Lung (tissue), 11 donors: ENCODE measurements at regions not wholly inside any gene's neighbourhood (a gene's known extent, or its start where the extent isn't known, plus 50 kb on each side); places are given as distances from the start of the nearest gene placed in this dataset.

Experiments used
- ATAC-seq: fragments of 200-7000 bp; cut with Tn5 transposase; one replicate; pipeline ENCODE4 v1.9.1; 2020; ENCODE audit warnings: moderate number of reproducible peaks; ENCODE audit not compliant: insufficient read depth, low FRiP score
- DNase-seq, 3 donors: peaks; one replicate each; pipeline ENCODE4 v3.0.0-alpha.2; 2013 to 2017
- H3K27ac ChIP-seq, 2 donors: one replicate each; pipeline ENCODE4 v1.5.1; 2013; ENCODE audit warnings: mild to moderate bottlenecking in 2 of 2, moderate library complexity in 2 of 2, control low read depth in 1 of 2, inconsistent platforms in 1 of 2, low read depth in 1 of 2, low read length in 1 of 2
- H3K27me3 ChIP-seq, 3 donors: one replicate each; pipeline ENCODE4 v1.5.1; 2013; ENCODE audit warnings: low read length in 2 of 3; ENCODE audit not compliant: control insufficient read depth in 3 of 3, insufficient read depth in 3 of 3
- H3K36me3 ChIP-seq, 4 donors: one replicate each; pipeline ENCODE4 v1.5.1; 2013; ENCODE audit warnings: low read length in 4 of 4, mild to moderate bottlenecking in 1 of 4, moderate library complexity in 1 of 4; ENCODE audit not compliant: control insufficient read depth in 4 of 4, insufficient read depth in 4 of 4
- H3K4me1 ChIP-seq, 5 donors: one replicate each; pipeline ENCODE4 v1.5.1; 2013; ENCODE audit warnings: low read length in 5 of 5, mild to moderate bottlenecking in 2 of 5, moderate library complexity in 1 of 5; ENCODE audit not compliant: control insufficient read depth in 5 of 5, insufficient read depth in 5 of 5
- H3K4me3 ChIP-seq: one replicate; pipeline ENCODE4 v1.5.1; 2013; ENCODE audit warnings: mild to moderate bottlenecking, control low read depth, moderate library complexity
- H3K9ac ChIP-seq, 2 donors: one replicate each; pipeline ENCODE4 v1.5.1; 2013; ENCODE audit warnings: low read length in 2 of 2, control low read depth in 1 of 2; ENCODE audit not compliant: insufficient read depth in 1 of 2
- H3K9me3 ChIP-seq, 4 donors: one replicate each; pipeline ENCODE4 v1.5.1; 2013; ENCODE audit warnings: low read length in 3 of 4, mild to moderate bottlenecking in 1 of 4, moderate library complexity in 1 of 4; ENCODE audit not compliant: control insufficient read depth in 4 of 4, insufficient read depth in 3 of 4
- WGBS, 2 donors: extraction: QIAGEN DNeasy Blood & Tissue Kit; methylation state at CpG; one replicate each; pipeline ENCODE4 v1.1.7; 2013; 5-methylcytosine and 5-hydroxymethylcytosine counted together
- TF ChIP-seq, protein P1 (sequence below): IDR thresholded peaks from 2 replicates; pipeline ENCODE4 v1.5.1; 2012; ENCODE audit warnings: mild to moderate bottlenecking; ENCODE audit errors: control extremely low read depth, extremely low read depth
- donor health status: control.
- donor health status: control.
- donor health status: Bipolar disorder and iron deficiency.
- donor health status: healthy.
- donor health status: DM: yes; HTN: yes; CAD: no.

DNA sequence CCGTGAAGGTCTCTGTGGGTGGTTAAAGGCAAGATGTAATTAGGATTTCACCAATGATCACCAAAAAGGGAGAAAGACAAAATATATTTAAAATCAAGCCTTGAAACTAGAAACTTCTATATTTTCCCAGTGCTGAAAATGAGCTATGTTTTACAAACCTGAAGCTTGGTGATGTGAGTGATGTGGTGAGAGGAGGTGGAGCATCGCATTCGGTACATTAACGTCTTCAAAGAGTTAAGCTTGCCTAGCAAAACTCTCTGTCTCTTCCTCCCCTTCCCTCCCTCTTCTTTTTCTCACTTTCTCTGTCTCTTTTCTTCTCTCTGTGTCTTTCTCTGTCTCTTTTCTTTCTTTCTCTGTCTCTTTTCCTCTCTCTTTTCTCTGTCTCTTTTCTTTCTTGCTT is 347.3 kb upstream of the IRX2 start:
- no peak for DNase-seq
- H3K9me3 ChIP-seq: peaks cover 0 to 10% (median 0%) of the 10 kb centered on the region in 4 donors
- no peak overlapping the region for H3K27ac ChIP-seq
- H3K4me1 ChIP-seq: no peaks in the 10 kb centered on the region
- H3K27me3 ChIP-seq: peaks cover 0 to 19% (median 14%) of the 10 kb centered on the region in 3 donors
- H3K4me3 ChIP-seq: no peak overlapping the region
- no peaks in the 10 kb centered on the region for H3K36me3 ChIP-seq
- ATAC-seq: no peak
- 47 to 55% methylated on average over 4 of the region's 4 CpGs for WGBS, 2 donors
- TF ChIP-seq, protein P1, sequence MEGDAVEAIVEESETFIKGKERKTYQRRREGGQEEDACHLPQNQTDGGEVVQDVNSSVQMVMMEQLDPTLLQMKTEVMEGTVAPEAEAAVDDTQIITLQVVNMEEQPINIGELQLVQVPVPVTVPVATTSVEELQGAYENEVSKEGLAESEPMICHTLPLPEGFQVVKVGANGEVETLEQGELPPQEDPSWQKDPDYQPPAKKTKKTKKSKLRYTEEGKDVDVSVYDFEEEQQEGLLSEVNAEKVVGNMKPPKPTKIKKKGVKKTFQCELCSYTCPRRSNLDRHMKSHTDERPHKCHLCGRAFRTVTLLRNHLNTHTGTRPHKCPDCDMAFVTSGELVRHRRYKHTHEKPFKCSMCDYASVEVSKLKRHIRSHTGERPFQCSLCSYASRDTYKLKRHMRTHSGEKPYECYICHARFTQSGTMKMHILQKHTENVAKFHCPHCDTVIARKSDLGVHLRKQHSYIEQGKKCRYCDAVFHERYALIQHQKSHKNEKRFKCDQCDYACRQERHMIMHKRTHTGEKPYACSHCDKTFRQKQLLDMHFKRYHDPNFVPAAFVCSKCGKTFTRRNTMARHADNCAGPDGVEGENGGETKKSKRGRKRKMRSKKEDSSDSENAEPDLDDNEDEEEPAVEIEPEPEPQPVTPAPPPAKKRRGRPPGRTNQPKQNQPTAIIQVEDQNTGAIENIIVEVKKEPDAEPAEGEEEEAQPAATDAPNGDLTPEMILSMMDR: no peak
- no peak overlapping the region for H3K9ac ChIP-seq

DNA sequence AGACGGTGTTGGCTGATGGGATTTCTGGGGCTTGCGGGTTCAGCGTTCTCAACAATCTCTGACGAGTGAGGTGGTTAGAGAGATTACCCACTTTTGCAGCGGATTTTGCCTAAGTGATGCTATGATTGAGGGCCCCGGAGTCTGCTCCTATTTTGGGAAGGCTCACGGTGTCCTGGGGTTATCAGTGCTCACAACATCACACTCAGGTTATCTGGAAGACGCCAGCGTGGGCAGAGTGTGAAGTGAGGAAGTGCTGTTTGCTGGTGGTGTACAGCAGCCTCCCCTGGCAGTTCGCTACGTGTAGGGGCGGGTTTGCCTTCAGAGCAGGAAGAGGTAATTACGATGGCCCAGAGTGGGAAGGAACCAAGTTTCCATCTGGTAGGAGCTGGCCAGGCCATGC is 341.2 kb upstream of the IRX2 start:
- Histone ChIP-seq H3K27ac (no peak overlapping the region), H3K27me3 (no peaks in the 10 kb centered on the region), H3K9me3 (peaks cover 0 to 11% (median 0%) of the 10 kb centered on the region in 4 donors), H3K36me3 (no peaks in the 10 kb centered on the region), H3K9ac (no peak overlapping the region), H3K4me1 (peaks cover 0 to 4% (median 0%) of the 10 kb centered on the region in 5 donors), H3K4me3 (no peak overlapping the region)
- 23 to 29% methylated on average over 13 of the region's 13 CpGs for WGBS, 2 donors
- TF ChIP-seq, protein P1: no peak
- DNase-seq (no peak), ATAC-seq (no peak)

DNA sequence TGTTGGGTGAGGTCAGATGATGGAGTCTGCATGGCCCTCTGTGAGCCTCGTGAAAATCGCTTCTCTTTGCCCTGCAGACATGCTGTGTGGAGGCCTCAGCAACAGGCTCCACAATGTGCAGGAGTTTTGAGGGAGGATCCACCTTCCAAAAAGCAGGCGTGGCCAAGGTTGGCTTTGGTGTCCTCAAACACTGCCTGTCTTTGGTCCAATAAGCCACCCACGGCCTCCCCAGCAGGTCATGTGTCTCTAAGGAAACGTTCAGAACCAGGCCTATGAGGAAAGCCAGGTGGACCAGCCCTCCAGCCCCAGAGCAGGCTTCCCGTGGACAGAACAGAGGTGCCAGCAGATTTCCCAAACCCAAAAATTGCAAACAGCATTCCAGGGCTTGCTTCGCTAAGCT is 340.7 kb upstream of the IRX2 start:
- TF ChIP-seq, protein P1: no peak
- no peak for ATAC-seq
- H3K27ac ChIP-seq: no peak overlapping the region
- no peak overlapping the region for H3K9ac ChIP-seq
- H3K4me3 ChIP-seq: no peak overlapping the region
- WGBS, 2 donors: 66 to 69% methylated on average over 7 of the region's 7 CpGs
- peaks cover 0 to 4% (median 0%) of the 10 kb centered on the region in 5 donors for H3K4me1 ChIP-seq
- H3K36me3 ChIP-seq: no peaks in the 10 kb centered on the region
- peaks cover 0 to 11% (median 0%) of the 10 kb centered on the region in 4 donors for H3K9me3 ChIP-seq
- no peak for DNase-seq
- no peaks in the 10 kb centered on the region for H3K27me3 ChIP-seq
